Erythroblast (primary cell): ENCODE measurements at regions not wholly inside any gene's neighbourhood (a gene's known extent, or its start where the extent isn't known, plus 50 kb on each side); places are given as distances from the start of the nearest gene placed in this dataset.

ENCODE experiments used
- GATA1 ChIP-seq: IDR thresholded peaks from 2 replicates; pipeline ENCODE4 v1.6.1; 2011; ENCODE audit warnings: low read depth, mild to moderate bottlenecking, control low read depth, low read length, moderate library complexity
- POLR2A ChIP-seq: IDR thresholded peaks from 2 replicates; pipeline ENCODE4 v1.6.1; 2011; ENCODE audit warnings: mild to moderate bottlenecking, low read length

- TF ChIP-seq POLR2A (no peak), GATA1 (no peak)
These were observed 112.7 kb upstream of the FERMT1 start for GRCh38 chr20:6235510-6235909.
